ENCODE measurements at regions not wholly inside any gene's neighbourhood (a gene's known extent, or its start where the extent isn't known, plus 50 kb on each side); places are given as distances from the start of the nearest gene placed in this dataset.

GRCh38 chr13:54606944-54607343 lies 1578.3 kb downstream of the OLFM4 start:
- TF ChIP-seq CTCF (IDR thresholded peaks at IDR 0.05; ENCODE audit: insufficient read depth, low read depth, low read length), result no peak
- TF ChIP-seq EZH2 (IDR thresholded peaks at IDR 0.05; ENCODE audit: insufficient read depth, low read length), result no peak

Data from astrocyte (in vitro differentiated cells and primary cell).